Fibroblast of lung (primary cell): ENCODE measurements at regions not wholly inside any gene's neighbourhood (a gene's known extent, or its start where the extent isn't known, plus 50 kb on each side); places are given as distances from the start of the nearest gene placed in this dataset.

ENCODE experiments used
- DNase-seq, 2 donors: peaks; one replicate each; pipeline versions ENCODE4 v3.0.0 to v3.0.0-alpha.2; 2010; ENCODE audit warnings: low read depth in 2 of 2
- H2AFZ ChIP-seq: 2 replicates; pipeline ENCODE4 v1.5.1; 2012; ENCODE audit warnings: low read length, control low read depth, inconsistent platforms
- H3K27ac ChIP-seq: 2 replicates; pipeline ENCODE4 v1.5.1; 2011; ENCODE audit warnings: low read length, control low read depth; ENCODE audit not compliant: insufficient read depth
- H3K27me3 ChIP-seq: 2 replicates; pipeline ENCODE4 v1.5.1; 2011; ENCODE audit warnings: mild to moderate bottlenecking, low read length; ENCODE audit not compliant: control insufficient read depth, insufficient read depth
- H3K36me3 ChIP-seq: 2 replicates; pipeline ENCODE4 v1.5.1; 2011; ENCODE audit warnings: low read length; ENCODE audit not compliant: control insufficient read depth, insufficient read depth
- H3K4me1 ChIP-seq: 2 replicates; pipeline ENCODE4 v1.5.1; 2011; ENCODE audit warnings: low read length; ENCODE audit not compliant: control insufficient read depth, insufficient read depth; ENCODE audit errors: extremely low read depth
- H3K4me2 ChIP-seq: 2 replicates; pipeline ENCODE4 v1.5.1; 2011; ENCODE audit warnings: low read length, control low read depth; ENCODE audit not compliant: insufficient read depth; ENCODE audit errors: extremely low read depth
- H3K4me3 ChIP-seq, 4 experiments: fragments of 200-600 bp in 1 of 4; sonication (generic) in 1 of 4; replicated peaks in 1 of 4; 2 replicates each; pipeline ENCODE4 v1.5.1; 2011 to 2016; ENCODE audit warnings: low read length in 4 of 4, low read depth in 3 of 4, mild to moderate bottlenecking in 3 of 4, control low read depth in 2 of 4, inconsistent platforms in 1 of 4, mixed read lengths in 1 of 4; ENCODE audit not compliant: insufficient read depth in 1 of 4; ENCODE audit errors: control extremely low read depth in 1 of 4
- H3K79me2 ChIP-seq: 2 replicates; pipeline ENCODE4 v1.5.1; 2012; ENCODE audit warnings: mild to moderate bottlenecking, low read length, inconsistent platforms; ENCODE audit not compliant: control insufficient read depth, insufficient read depth
- H3K9ac ChIP-seq: 2 replicates; pipeline ENCODE4 v1.5.1; 2011; ENCODE audit warnings: mild to moderate bottlenecking, low read length, control low read depth; ENCODE audit not compliant: insufficient read depth
- H3K9me3 ChIP-seq: 2 replicates; pipeline ENCODE4 v1.5.1; 2012; ENCODE audit warnings: low read depth, low read length; ENCODE audit not compliant: control insufficient read depth, insufficient read depth
- H4K20me1 ChIP-seq: 2 replicates; pipeline ENCODE4 v1.5.1; 2011; ENCODE audit warnings: low read length; ENCODE audit not compliant: control insufficient read depth, insufficient read depth; ENCODE audit errors: extremely low read depth
- EZH2 ChIP-seq: IDR thresholded peaks from 2 replicates; pipeline ENCODE4 v1.5.1; 2012; ENCODE audit warnings: low read length, control low read depth, mild to moderate bottlenecking; ENCODE audit errors: missing control alignments
- TF ChIP-seq, protein P1 (sequence below), 2 donors: IDR thresholded peaks in 1 of 2; conservative IDR thresholded peaks in 1 of 2; 1 replicate in 1 of 2; 2 replicates in 1 of 2; pipeline ENCODE4 v1.5.1; 2011 to 2012; ENCODE audit warnings: low read length in 2 of 2, control low read depth in 1 of 2, inconsistent platforms in 1 of 2, low read depth in 1 of 2, mild to moderate bottlenecking in 1 of 2

DNA sequence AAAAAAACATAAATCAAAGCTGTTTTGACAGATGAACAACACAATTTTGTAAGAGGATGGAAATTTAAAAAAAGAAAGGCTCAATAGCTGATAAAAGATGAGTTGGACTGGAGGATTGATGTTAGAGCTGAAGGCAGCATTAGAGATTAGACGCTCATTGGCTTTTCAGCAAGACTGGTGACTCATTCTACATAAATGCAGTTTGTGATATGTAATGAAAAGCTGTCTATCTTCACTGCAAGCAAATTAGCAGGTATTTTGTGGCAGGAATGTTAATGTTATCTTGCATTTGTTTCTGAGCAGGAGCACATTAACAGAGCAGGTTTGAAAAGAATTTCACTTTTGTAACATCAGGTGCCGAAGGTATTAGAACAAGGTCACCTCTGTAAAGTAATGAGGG lies 442.7 kb upstream of the NOVA1 start:
- peak in 1 of 2 donors; percentile 21 for DNase-seq
- no peak overlapping the region for H2AFZ ChIP-seq
- H3K4me3 ChIP-seq = no peak overlapping the region
- H3K79me2 ChIP-seq = no peaks in the 10 kb centered on the region
- no peaks in the 10 kb centered on the region for H3K4me1 ChIP-seq
- TF ChIP-seq EZH2 = no peak
- TF ChIP-seq, protein P1, sequence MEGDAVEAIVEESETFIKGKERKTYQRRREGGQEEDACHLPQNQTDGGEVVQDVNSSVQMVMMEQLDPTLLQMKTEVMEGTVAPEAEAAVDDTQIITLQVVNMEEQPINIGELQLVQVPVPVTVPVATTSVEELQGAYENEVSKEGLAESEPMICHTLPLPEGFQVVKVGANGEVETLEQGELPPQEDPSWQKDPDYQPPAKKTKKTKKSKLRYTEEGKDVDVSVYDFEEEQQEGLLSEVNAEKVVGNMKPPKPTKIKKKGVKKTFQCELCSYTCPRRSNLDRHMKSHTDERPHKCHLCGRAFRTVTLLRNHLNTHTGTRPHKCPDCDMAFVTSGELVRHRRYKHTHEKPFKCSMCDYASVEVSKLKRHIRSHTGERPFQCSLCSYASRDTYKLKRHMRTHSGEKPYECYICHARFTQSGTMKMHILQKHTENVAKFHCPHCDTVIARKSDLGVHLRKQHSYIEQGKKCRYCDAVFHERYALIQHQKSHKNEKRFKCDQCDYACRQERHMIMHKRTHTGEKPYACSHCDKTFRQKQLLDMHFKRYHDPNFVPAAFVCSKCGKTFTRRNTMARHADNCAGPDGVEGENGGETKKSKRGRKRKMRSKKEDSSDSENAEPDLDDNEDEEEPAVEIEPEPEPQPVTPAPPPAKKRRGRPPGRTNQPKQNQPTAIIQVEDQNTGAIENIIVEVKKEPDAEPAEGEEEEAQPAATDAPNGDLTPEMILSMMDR (conservative IDR thresholded peaks at IDR 0.05 in 1 of 2, IDR thresholded peaks at IDR 0.05 in 1 of 2; ENCODE audit: low read depth in 1 of 2, low read length in 2 of 2) = no peak
- H3K27ac ChIP-seq = no peak overlapping the region
- no peaks in the 10 kb centered on the region for H3K27me3 ChIP-seq
- H3K36me3 ChIP-seq = no peaks in the 10 kb centered on the region
- H3K9ac ChIP-seq = no peak overlapping the region
- no peaks in the 10 kb centered on the region for H4K20me1 ChIP-seq
- no peak overlapping the region for H3K4me2 ChIP-seq
- no peaks in the 10 kb centered on the region for H3K9me3 ChIP-seq

DNA sequence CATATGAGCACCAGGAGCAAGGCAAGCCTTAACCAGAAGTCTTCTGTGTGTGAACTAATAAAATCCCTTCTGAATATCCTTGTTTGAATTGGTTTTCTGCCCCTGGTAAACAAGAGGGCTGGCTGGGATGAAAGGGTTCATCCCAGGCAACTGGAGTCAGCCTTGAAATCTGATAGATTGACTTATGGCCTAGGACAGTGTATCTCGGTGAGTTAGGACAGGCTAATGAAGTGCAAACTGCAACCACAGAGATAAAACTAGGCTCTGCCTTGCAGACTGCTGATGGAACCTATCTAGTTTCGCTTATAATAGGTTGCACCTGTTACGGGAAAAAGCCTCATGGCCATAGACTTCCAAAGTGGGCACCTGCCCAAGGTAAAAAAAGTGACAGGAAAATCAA lies 451.9 kb upstream of the NOVA1 start:
- Histone ChIP-seq H3K4me1 (no peaks in the 10 kb centered on the region), H3K4me2 (no peak overlapping the region), H3K36me3 (no peaks in the 10 kb centered on the region), H3K9me3 (no peaks in the 10 kb centered on the region), H3K27me3 (no peaks in the 10 kb centered on the region), H3K27ac (no peak overlapping the region), H2AFZ (no peak overlapping the region), H4K20me1 (no peaks in the 10 kb centered on the region), H3K4me3 (no peak overlapping the region), H3K79me2 (no peaks in the 10 kb centered on the region), H3K9ac (no peak overlapping the region)
- no peak for TF ChIP-seq EZH2
- TF ChIP-seq, protein P1 (conservative IDR thresholded peaks at IDR 0.05 in 1 of 2, IDR thresholded peaks at IDR 0.05 in 1 of 2; ENCODE audit: low read depth in 1 of 2, low read length in 2 of 2) = no peak
- DNase-seq = no peak

GRCh38 chr14:27050208-27050607 lies 452.4 kb upstream of the NOVA1 start:
- H3K27ac ChIP-seq = no peak overlapping the region
- no peaks in the 10 kb centered on the region for H3K27me3 ChIP-seq
- H2AFZ ChIP-seq = no peak overlapping the region
- H3K9ac ChIP-seq = no peak overlapping the region
- no peaks in the 10 kb centered on the region for H3K4me1 ChIP-seq
- TF ChIP-seq EZH2 = no peak
- TF ChIP-seq, protein P1 (conservative IDR thresholded peaks at IDR 0.05 in 1 of 2, IDR thresholded peaks at IDR 0.05 in 1 of 2; ENCODE audit: low read depth in 1 of 2, low read length in 2 of 2) = no peak
- no peaks in the 10 kb centered on the region for H3K79me2 ChIP-seq
- H4K20me1 ChIP-seq = no peaks in the 10 kb centered on the region
- DNase-seq = no peak
- no peak overlapping the region for H3K4me2 ChIP-seq
- H3K9me3 ChIP-seq = no peaks in the 10 kb centered on the region
- no peak overlapping the region for H3K4me3 ChIP-seq
- H3K36me3 ChIP-seq = no peaks in the 10 kb centered on the region
